HG03103 (cell line): ENCODE measurements at regions not wholly inside any gene's neighbourhood (a gene's known extent, or its start where the extent isn't known, plus 50 kb on each side); places are given as distances from the start of the nearest gene placed in this dataset.

ENCODE experiments used
- ATAC-seq: cut with Tn5 transposase; IDR thresholded peaks from one replicate; pipeline ENCODE4 v1.9.1; 2021; ENCODE audit warnings: low read depth; ENCODE audit not compliant: unreplicated experiment

GRCh38 chr3:107970993-107971580 is 119.7 kb downstream of the CD47 start:
- no peak for ATAC-seq

DNA sequence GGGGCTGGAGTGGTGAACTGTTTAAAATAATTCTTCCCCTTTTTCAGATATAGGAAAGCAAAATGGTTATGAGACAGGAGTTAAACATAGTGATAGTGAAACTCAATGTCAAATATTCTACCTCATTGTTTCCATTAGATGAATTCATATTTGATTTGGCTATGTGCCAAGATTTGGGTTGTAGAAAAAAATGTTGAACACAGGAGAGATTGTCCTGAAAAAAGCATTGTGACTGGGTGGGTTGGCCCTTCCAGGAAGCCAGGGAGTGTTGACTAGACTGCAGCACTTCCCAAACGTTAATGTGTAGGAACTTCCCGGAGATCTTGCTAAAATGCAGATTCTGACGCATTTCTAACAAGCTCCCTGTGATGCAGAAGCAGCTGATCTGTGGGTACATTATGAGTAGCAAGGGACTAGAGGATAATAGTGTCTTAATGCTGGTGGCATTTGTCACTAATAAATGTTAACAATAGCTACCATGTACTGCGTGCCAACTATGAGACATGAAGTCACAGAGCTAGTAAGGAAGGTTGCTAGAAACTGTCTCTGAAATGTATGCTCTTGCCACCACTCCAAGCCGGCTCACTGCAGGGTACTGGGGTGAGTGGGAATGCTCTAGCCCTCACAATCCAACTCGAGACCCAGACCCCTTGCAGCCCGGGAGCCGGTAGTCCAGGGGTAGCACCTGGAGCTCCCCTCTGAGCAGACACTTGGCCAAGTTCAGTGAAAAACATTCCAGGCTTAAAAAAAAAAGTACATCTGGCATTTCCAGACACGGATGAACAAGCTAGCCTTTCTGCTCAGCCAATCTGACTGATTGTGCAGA is 120.6 kb downstream of the CD47 start:
- ATAC-seq, result no peak

DNA sequence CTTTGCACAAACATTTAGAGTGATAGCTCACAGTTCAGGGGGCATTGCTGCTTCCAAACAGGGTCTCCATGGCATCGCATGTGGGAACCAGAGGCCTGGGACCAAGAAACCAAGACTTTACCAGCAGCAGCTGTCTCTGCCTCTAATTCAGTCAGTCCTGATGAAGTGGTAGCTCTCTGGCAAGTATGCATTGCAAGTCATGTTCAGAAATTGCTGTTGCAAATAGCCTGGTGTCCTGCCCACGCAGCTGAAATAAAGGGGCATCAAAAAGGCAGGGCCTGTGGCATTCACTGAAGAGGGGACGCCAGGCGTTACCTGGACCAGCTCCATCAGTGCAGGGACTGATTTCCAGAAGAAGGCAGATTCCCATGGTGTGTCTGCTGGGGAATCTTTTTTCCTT is 121.3 kb downstream of the CD47 start:
- ATAC-seq, result no peak

GRCh38 chr3:107966276-107966675 is 124.6 kb downstream of the CD47 start:
- ATAC-seq, result no peak

- ATAC-seq, result no peak
Observed at GRCh38 chr3:107965136-107965655, 125.6 kb downstream of the CD47 start.

DNA sequence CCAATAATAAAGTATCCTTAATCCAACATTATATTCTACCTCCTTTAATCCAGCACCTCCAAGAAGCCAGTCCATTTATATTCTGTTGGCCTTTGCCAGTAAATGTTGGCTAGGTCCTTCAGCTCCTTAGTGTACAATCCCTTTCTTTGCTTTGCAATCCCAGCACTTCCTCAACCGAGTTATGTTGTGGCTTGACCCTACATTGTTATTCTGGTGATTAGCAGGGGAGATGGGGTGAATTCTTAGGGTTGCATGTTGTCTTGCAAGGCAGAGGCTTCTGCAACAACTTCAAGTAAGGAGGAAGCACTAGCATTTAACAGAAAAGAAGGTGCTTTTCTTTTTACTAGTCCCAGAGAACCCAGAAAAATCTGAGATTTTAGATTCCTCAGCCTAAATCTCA is 127.2 kb downstream of the CD47 start:
- ATAC-seq, result no peak

GRCh38 chr3:107962946-107963345 is 127.9 kb downstream of the CD47 start:
- no peak for ATAC-seq

DNA sequence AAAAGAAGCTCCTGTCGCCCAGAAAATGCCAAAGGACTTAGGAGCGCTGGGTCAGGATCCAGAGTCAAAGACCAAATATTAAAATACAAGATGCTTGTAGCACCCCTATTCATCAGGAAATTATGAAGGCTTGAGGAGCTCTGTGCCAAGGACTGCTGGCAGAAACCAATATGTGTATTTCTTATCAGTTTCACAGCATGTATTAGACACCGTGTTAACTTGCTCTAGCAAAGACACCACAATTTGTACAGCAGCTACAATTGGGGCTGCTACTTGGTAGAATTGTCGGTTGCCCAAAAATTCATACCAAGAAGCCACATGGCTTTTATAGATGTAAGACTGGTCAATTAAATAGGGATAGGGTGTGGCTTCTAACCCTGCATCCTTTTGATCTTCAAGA is 128.8 kb downstream of the CD47 start:
- no peak for ATAC-seq

- ATAC-seq, result no peak
Observed at GRCh38 chr3:107959550-107960154, 131.2 kb downstream of the CD47 start.

- ATAC-seq, result no peak
Observed at GRCh38 chr3:107958146-107958545, 132.7 kb downstream of the CD47 start.

DNA sequence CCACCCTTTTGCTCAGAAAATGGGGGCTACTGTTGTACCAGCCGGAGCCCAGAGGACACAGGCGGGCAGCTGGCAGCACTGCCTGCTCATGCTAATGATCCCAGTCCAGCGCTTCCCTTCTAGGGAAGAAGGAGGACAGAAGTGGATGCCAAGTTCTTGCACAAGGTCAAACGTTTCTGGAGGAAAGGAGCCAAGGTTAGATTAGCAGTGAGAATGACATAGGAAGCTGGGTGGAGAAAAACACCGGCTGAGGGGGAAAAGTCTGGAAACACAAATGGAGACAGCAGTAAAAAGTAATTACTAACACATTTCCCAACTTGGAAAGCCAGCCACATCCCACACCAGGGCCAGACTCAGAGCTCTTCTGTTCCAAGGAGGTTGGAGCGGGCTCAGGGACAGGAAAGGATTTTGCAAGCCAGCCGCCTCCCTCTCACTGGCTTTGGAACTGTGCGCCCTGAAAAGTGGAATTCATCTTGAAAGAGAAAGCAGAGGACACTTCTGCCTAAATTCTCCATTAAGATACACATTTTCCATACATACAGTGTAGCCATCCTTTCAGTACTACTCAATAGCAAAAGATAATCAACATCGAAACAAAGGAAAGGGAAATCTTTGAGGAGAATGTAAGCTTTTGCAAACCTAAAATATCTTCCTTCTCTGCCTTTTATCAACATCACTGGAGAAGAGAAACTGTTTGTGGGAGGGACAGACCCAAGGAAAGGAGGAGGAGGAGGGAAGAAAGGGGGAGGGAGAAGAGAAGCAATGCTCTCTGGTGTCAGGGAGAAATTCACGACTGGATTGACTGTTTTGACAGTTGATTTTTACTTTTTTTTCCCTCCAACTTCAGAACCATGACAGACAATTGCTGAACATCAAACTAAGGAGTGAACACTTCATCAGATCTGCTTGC is 133.6 kb downstream of the CD47 start:
- ATAC-seq, result no peak

DNA sequence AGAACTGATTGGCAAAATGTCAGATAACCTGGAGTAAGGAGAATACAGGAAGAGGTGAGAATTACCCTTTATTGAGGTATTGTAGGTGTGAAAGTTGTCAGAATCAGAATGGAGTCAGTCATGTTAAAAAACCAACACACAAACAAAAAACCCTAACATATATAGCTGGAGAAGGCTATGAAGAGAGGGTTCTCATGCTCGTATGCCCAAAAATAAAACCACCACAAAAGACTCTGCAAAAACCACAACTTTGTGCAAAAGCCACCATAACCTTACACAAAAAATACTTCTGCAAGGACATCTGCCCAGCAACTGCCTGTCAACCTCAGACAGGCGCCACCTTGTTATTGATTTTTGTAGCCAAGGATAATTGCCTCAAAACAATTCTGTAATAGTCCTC is 136.0 kb downstream of the CD47 start:
- no peak for ATAC-seq

- no peak for ATAC-seq
Observed at GRCh38 chr3:107953722-107954121, 137.1 kb downstream of the CD47 start.

- no peak for ATAC-seq
Observed at GRCh38 chr3:107951126-107951525, 139.7 kb downstream of the CD47 start.

GRCh38 chr3:107950417-107950816 is 140.4 kb downstream of the CD47 start:
- no peak for ATAC-seq

GRCh38 chr3:107949394-107949970 is 141.3 kb downstream of the CD47 start:
- ATAC-seq, result no peak

GRCh38 chr3:107947203-107947602 is 143.6 kb downstream of the CD47 start:
- ATAC-seq, result no peak

- no peak for ATAC-seq
Observed at GRCh38 chr3:107946700-107947099, 144.1 kb downstream of the CD47 start.

DNA sequence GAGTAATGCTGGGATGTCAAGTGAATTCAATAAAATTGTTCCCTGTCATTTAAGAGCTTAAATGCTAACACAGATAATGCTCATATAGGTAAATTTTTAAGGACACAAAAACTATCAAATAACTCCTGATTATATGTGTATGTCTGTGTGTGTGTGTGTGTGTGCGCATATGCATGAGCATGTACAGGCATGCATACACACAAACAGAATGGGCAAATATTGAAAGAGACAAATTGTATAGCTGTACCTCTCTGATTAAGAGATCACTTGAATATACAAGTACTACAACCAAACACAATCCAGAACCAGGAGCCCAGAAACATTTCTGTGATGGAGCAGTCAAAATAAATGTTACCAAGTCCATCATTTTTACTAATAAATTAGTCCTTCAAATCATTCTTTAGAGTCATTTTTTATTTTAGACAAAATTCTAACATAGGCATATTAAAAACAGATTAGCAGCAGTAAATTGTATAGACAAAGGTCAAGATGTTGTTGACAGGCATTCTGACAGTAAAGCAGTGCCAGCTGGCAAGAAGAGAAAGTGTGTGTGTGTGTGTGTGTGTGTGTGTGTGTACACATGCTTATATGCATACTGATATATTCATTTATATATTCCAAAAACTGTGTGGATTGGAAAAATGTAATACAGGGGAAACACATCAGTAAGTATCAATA is 145.3 kb downstream of the CD47 start:
- no peak for ATAC-seq
